Neuron (in vitro differentiated cells): ENCODE measurements at regions not wholly inside any gene's neighbourhood (a gene's known extent, or its start where the extent isn't known, plus 50 kb on each side); places are given as distances from the start of the nearest gene placed in this dataset.

Source experiments
- H2AFZ ChIP-seq: one replicate; pipeline ENCODE4 v1.6.1; 2013; ENCODE audit warnings: low read depth, mild to moderate bottlenecking, inconsistent platforms, low read length, moderate library complexity
- H3K27me3 ChIP-seq: one replicate; pipeline ENCODE4 v1.6.1; 2013; ENCODE audit warnings: low read length; ENCODE audit not compliant: insufficient read depth
- H3K36me3 ChIP-seq: one replicate; pipeline ENCODE4 v1.6.1; 2013; ENCODE audit warnings: low read length; ENCODE audit not compliant: insufficient read depth
- H3K4me1 ChIP-seq: one replicate; pipeline ENCODE4 v1.6.1; 2013; ENCODE audit warnings: low read length; ENCODE audit not compliant: insufficient read depth
- H3K4me3 ChIP-seq: 2 replicates; pipeline ENCODE4 v1.5.1; 2013; ENCODE audit warnings: mild to moderate bottlenecking, low read length, moderate library complexity
- H3K9me3 ChIP-seq: one replicate; pipeline ENCODE4 v1.6.1; 2013; ENCODE audit warnings: low read length

GRCh38 chr6:149153693-149154092 lies 163.8 kb upstream of the TAB2 start:
- Histone ChIP-seq H3K36me3 (no peaks in the 10 kb centered on the region), H3K27me3 (no peaks in the 10 kb centered on the region), H3K9me3 (no peaks in the 10 kb centered on the region), H3K4me3 (no peak overlapping the region), H2AFZ (no peak overlapping the region), H3K4me1 (no peaks in the 10 kb centered on the region)

- Histone ChIP-seq H3K4me1 (no peaks in the 10 kb centered on the region), H3K9me3 (no peaks in the 10 kb centered on the region), H3K27me3 (no peaks in the 10 kb centered on the region), H3K36me3 (no peaks in the 10 kb centered on the region), H3K4me3 (no peak overlapping the region), H2AFZ (no peak overlapping the region)
These were observed 163.2 kb upstream of the TAB2 start for GRCh38 chr6:149154261-149154821.

DNA sequence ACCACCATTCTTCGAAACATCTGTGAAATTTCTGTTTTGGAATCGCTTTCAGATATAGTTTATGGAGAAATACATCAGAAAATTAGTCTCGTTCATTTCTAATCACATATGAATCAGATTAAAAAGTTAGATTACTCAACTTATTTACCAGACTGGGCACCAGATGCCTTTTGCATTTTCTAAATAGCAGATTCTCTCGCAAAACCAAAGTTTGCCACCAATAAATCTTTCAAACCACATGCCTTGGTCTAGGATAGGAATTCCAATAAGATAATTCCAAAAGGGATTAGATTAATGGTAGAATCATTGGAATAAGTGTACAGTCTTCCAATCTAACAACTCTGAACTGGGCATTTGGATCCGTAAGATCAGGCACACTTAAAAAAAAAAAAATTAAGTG lies 160.4 kb upstream of the TAB2 start:
- Histone ChIP-seq H3K9me3 (no peaks in the 10 kb centered on the region), H3K36me3 (no peaks in the 10 kb centered on the region), H3K27me3 (no peaks in the 10 kb centered on the region), H3K4me3 (no peak overlapping the region), H2AFZ (no peak overlapping the region), H3K4me1 (no peaks in the 10 kb centered on the region)

- Histone ChIP-seq H3K9me3 (no peaks in the 10 kb centered on the region), H3K36me3 (no peaks in the 10 kb centered on the region), H3K4me3 (no peak overlapping the region)
These were observed 159.4 kb upstream of the TAB2 start for GRCh38 chr6:149158076-149158475.

GRCh38 chr6:149160943-149161342 lies 156.6 kb upstream of the TAB2 start:
- H3K9me3 ChIP-seq: no peaks in the 10 kb centered on the region
- H3K4me3 ChIP-seq: no peak overlapping the region
- no peaks in the 10 kb centered on the region for H3K27me3 ChIP-seq
- H3K4me1 ChIP-seq: no peaks in the 10 kb centered on the region
- H3K36me3 ChIP-seq: no peaks in the 10 kb centered on the region
- H2AFZ ChIP-seq: no peak overlapping the region

More at GRCh38 chr6:149158076-149158475, 159.4 kb upstream of the TAB2 start:
- Histone ChIP-seq H3K4me1 (no peaks in the 10 kb centered on the region), H2AFZ (no peak overlapping the region), H3K27me3 (no peaks in the 10 kb centered on the region)

GRCh38 chr6:149162924-149163323 lies 154.6 kb upstream of the TAB2 start:
- Histone ChIP-seq H3K36me3 (no peaks in the 10 kb centered on the region), H3K4me3 (no peak overlapping the region), H3K4me1 (no peaks in the 10 kb centered on the region), H3K9me3 (no peaks in the 10 kb centered on the region), H2AFZ (no peak overlapping the region), H3K27me3 (no peaks in the 10 kb centered on the region)

DNA sequence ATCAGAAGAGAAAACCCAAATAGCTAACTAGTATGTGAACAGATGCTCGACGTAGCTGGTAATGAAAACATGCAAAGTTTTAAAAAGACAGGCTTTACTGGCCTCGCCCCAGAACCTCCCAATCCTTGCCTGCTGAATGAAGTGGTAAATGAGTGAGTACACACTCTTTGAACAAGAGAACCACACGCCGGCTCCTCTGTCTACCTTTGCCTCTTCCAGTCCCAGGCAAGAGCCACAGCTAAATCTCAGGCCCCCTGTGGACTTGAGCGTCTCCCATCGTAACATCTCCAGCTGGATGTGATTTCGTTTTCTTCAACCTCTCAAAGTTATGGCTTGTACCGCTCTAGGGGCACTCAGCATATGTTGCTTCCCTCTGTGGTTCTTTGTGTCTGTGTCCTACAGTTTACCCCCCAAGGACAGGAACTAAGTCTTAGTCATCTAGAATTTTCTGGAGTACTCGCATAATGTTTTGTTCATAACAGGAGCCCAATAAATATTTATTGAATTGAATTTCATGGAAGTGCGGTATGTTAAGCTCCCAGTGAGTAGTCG lies 153.2 kb upstream of the TAB2 start:
- H3K9me3 ChIP-seq: no peaks in the 10 kb centered on the region
- no peak overlapping the region for H3K4me3 ChIP-seq
- H3K4me1 ChIP-seq: no peaks in the 10 kb centered on the region
- H3K36me3 ChIP-seq: no peaks in the 10 kb centered on the region
- no peaks in the 10 kb centered on the region for H3K27me3 ChIP-seq
- H2AFZ ChIP-seq: no peak overlapping the region

DNA sequence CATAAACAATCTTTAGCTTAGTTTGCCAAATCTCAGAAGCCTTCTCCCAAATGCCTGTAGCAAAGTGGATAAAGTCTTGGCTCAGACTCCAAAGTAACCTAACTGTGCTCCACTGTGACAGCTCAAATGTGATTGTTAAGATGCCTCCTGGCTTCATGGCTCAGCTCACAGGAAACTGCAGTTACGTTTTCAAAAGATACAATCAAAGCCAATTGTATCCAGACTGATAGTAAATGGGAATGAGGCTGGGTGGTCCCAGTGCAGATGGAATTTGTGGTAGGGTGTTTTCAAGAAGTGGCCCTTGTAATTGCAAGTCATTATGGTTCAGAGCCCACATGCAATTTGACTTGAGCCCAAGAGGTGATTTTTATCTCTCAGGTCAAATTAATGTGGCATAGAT lies 151.2 kb upstream of the TAB2 start:
- H2AFZ ChIP-seq: no peak overlapping the region

GRCh38 chr6:149166747-149167146 lies 150.8 kb upstream of the TAB2 start:
- Histone ChIP-seq H3K27me3 (no peaks in the 10 kb centered on the region), H3K4me3 (no peak overlapping the region), H3K36me3 (no peaks in the 10 kb centered on the region), H3K4me1 (no peaks in the 10 kb centered on the region), H3K9me3 (no peaks in the 10 kb centered on the region), H2AFZ (no peak overlapping the region)

More for the DNA sequence above, 151.2 kb upstream of the TAB2 start:
- no peaks in the 10 kb centered on the region for H3K36me3 ChIP-seq
- H3K4me3 ChIP-seq: no peak overlapping the region
- no peaks in the 10 kb centered on the region for H3K27me3 ChIP-seq
- H3K9me3 ChIP-seq: no peaks in the 10 kb centered on the region
- H3K4me1 ChIP-seq: no peaks in the 10 kb centered on the region

DNA sequence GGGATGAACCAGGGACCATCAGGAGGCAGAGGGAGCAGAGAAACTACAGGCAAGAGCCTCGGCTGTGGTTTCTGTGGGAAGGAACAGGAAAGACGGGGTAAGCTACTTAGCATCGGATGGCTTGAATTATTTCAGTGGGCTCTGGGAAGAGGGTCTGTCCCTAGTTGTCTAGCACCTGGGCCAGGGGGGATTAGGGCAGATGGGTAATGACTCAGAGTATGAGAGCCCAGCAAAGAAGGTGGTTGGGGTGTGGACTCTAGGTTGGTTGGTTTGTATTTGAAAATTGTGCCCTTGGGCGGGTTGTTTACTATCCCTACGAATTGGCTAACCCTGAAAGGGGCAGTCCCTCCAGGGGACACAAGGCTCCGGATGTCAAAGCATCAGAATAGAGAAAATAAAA lies 148.5 kb upstream of the TAB2 start:
- Histone ChIP-seq H3K4me3 (no peak overlapping the region), H3K9me3 (no peaks in the 10 kb centered on the region), H2AFZ (no peak overlapping the region), H3K4me1 (no peaks in the 10 kb centered on the region), H3K27me3 (no peaks in the 10 kb centered on the region), H3K36me3 (no peaks in the 10 kb centered on the region)

GRCh38 chr6:149169761-149170511 lies 147.6 kb upstream of the TAB2 start:
- Histone ChIP-seq H3K9me3 (no peaks in the 10 kb centered on the region), H2AFZ (no peak overlapping the region), H3K4me3 (no peak overlapping the region), H3K36me3 (no peaks in the 10 kb centered on the region), H3K27me3 (no peaks in the 10 kb centered on the region), H3K4me1 (no peaks in the 10 kb centered on the region)

DNA sequence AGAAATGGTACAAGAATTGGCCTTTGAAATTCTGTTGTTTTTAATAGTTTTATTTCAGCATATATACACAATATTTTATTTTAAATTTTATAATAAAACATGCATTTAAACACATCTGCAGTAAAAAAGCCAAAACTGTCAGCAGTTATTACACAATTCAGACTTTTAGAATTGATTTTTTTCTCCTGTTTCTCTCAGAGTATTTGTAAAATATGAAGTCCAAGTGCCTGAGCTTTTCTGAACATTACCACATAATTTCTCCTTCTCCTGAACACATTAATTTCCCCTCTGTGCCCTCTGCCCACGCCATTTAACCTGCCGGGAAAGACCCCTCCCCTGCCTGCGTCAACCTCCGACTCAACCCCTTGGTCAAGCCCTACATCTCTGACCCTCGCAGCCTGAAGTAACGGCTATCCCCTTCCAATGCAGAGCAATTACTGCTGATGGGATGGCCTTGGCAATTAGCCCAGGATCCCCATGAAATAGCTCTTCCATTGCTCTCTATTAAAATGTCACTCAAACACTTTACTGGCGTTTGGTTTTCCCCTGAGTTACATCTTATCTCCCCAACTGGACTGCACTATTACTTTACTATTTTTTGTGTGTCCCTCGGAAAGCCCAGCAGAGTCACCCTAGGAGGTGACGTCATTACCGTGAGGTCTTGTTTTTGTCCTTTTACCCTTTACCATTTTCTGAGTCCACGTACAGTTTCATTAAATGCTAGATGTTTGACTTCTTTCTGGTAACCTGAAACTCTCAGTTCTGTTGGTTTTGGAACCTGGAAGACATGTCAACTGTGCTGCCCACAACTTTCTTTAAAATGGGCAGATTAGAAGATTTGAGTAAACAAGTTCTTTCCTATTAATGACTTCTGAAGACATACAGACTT lies 146.7 kb upstream of the TAB2 start:
- no peaks in the 10 kb centered on the region for H3K36me3 ChIP-seq
- no peak overlapping the region for H2AFZ ChIP-seq
- H3K4me3 ChIP-seq: no peak overlapping the region

DNA sequence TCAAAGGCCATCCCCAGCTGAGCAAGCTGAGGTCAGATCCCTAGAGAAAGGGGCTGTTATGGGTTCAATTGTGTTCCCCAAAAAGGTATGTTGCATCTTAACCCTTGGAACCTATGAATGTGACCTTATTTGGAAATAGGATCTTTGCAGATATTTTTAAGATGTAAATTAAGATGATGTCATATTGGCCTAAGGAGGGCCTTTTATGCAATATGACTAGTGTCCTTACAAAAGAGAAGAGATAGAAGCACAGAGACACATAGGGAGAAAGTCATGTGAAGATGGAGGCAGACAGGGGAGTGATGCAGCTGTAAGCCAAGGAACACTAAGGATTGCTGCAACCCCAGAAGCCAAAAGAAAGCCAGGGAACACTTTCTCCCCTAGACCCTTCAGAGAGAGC lies 144.3 kb upstream of the TAB2 start:
- Histone ChIP-seq H3K36me3 (no peaks in the 10 kb centered on the region), H3K4me3 (no peak overlapping the region), H3K4me1 (no peaks in the 10 kb centered on the region), H2AFZ (no peak overlapping the region), H3K27me3 (no peaks in the 10 kb centered on the region), H3K9me3 (no peaks in the 10 kb centered on the region)

More for the DNA sequence above, 146.7 kb upstream of the TAB2 start:
- Histone ChIP-seq H3K27me3 (no peaks in the 10 kb centered on the region), H3K9me3 (no peaks in the 10 kb centered on the region), H3K4me1 (no peaks in the 10 kb centered on the region)
